Occipital lobe (tissue), 1 donor: ENCODE measurements at regions not wholly inside any gene's neighbourhood (a gene's known extent, or its start where the extent isn't known, plus 50 kb on each side); places are given as distances from the start of the nearest gene placed in this dataset.
"Not testable (repeated sequence)": the region's sequence is repeated elsewhere in the genome, so short reads cannot be mapped to it uniquely, and the experiment has no call there.

Experiments used
- DNase-seq: peaks from one replicate; lab custom pipeline; 2025; lab: John Stamatoyannopoulos, UW

GRCh38 chr10:57188846-57189245, 827.8 kb upstream of the ZWINT start:
- no peak for DNase-seq

- no peak for DNase-seq
Observed at GRCh38 chr10:57186201-57186600, 825.1 kb upstream of the ZWINT start.

- no peak for DNase-seq
Observed at GRCh38 chr10:57169597-57169996, 808.5 kb upstream of the ZWINT start.

- no peak for DNase-seq
Observed at GRCh38 chr10:57168611-57169240, 807.7 kb upstream of the ZWINT start.

- no peak for DNase-seq
Observed at GRCh38 chr10:57165671-57166070, 804.6 kb upstream of the ZWINT start.

- no peak for DNase-seq
Observed at GRCh38 chr10:57162231-57162630, 801.2 kb upstream of the ZWINT start.

- no peak for DNase-seq
Observed at GRCh38 chr10:57161157-57161556, 800.1 kb upstream of the ZWINT start.

- DNase-seq, result no peak
Observed at GRCh38 chr10:57145548-57145947, 784.5 kb upstream of the ZWINT start.

GRCh38 chr10:57142925-57143576, 782.0 kb upstream of the ZWINT start:
- DNase-seq, result no peak

GRCh38 chr10:57141708-57142107, 780.6 kb upstream of the ZWINT start:
- DNase-seq, result no peak

- no peak for DNase-seq
Observed at GRCh38 chr10:57119684-57120083, 758.6 kb upstream of the ZWINT start.

- DNase-seq, result no peak
Observed at GRCh38 chr10:57113545-57113944, 752.5 kb upstream of the ZWINT start.

- DNase-seq, result no peak
Observed at GRCh38 chr10:57102236-57102635, 741.2 kb upstream of the ZWINT start.

GRCh38 chr10:57098146-57098545, 737.1 kb upstream of the ZWINT start:
- no peak for DNase-seq

GRCh38 chr10:57096044-57096443, 735.0 kb upstream of the ZWINT start:
- DNase-seq, result no peak

- DNase-seq, result no peak
Observed at GRCh38 chr10:57094965-57095364, 733.9 kb upstream of the ZWINT start.

GRCh38 chr10:57094083-57094482, 733.0 kb upstream of the ZWINT start:
- DNase-seq, result no peak

GRCh38 chr10:57053530-57053929, 692.5 kb upstream of the ZWINT start:
- no peak for DNase-seq

GRCh38 chr10:57049096-57049495, 688.0 kb upstream of the ZWINT start:
- no peak for DNase-seq

- DNase-seq, result no peak
Observed at GRCh38 chr10:57038531-57038930, 677.5 kb upstream of the ZWINT start.

- no peak for DNase-seq
Observed at GRCh38 chr10:57035310-57035709, 674.3 kb upstream of the ZWINT start.

GRCh38 chr10:57032301-57032700, 671.2 kb upstream of the ZWINT start:
- DNase-seq, result not testable (repeated sequence)

GRCh38 chr10:57031346-57031745, 670.3 kb upstream of the ZWINT start:
- DNase-seq, result no peak

GRCh38 chr10:57026307-57026706, 665.2 kb upstream of the ZWINT start:
- DNase-seq, result no peak
